ENCODE measurements at regions not wholly inside any gene's neighbourhood (a gene's known extent, or its start where the extent isn't known, plus 50 kb on each side); places are given as distances from the start of the nearest gene placed in this dataset.

- DNase-seq: no peak
- Histone ChIP-seq H3K4me1 (peaks cover 0 to 34% (median 1%) of the 10 kb centered on the region in 4 donors), H3K36me3 (no peaks in the 10 kb centered on the region), H3K9me3 (no peaks in the 10 kb centered on the region), H3K4me3 (no peak overlapping the region), H3K27me3 (no peaks in the 10 kb centered on the region), H3K27ac (no peak overlapping the region)
- TF ChIP-seq, protein P1, sequence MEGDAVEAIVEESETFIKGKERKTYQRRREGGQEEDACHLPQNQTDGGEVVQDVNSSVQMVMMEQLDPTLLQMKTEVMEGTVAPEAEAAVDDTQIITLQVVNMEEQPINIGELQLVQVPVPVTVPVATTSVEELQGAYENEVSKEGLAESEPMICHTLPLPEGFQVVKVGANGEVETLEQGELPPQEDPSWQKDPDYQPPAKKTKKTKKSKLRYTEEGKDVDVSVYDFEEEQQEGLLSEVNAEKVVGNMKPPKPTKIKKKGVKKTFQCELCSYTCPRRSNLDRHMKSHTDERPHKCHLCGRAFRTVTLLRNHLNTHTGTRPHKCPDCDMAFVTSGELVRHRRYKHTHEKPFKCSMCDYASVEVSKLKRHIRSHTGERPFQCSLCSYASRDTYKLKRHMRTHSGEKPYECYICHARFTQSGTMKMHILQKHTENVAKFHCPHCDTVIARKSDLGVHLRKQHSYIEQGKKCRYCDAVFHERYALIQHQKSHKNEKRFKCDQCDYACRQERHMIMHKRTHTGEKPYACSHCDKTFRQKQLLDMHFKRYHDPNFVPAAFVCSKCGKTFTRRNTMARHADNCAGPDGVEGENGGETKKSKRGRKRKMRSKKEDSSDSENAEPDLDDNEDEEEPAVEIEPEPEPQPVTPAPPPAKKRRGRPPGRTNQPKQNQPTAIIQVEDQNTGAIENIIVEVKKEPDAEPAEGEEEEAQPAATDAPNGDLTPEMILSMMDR (IDR thresholded peaks at IDR 0.05): no peak
- intact Hi-C loops (cut with DNase I; ENCODE audit: low total_unique reads): loop anchor here (5.0 kb wide), 1 partner anchor 1409 kb away; no protein-coding TSS in a partner anchor
Measured at GRCh38 chr11:81913793-81914192, 819.9 kb downstream of the FAM181B start.

- no peak for DNase-seq
- TF ChIP-seq, protein P1 (IDR thresholded peaks at IDR 0.05): no peak
- Histone ChIP-seq H3K9me3 (no peaks in the 10 kb centered on the region), H3K4me1 (peaks cover 0 to 25% (median 3%) of the 10 kb centered on the region in 4 donors), H3K4me3 (no peak overlapping the region), H3K36me3 (no peaks in the 10 kb centered on the region), H3K27ac (peak overlapping the region; percentile 0 to 36), H3K27me3 (no peaks in the 10 kb centered on the region)
- intact Hi-C loops (cut with DNase I; ENCODE audit: low total_unique reads): no loop called here
Measured at GRCh38 chr11:81907996-81908395, 825.7 kb downstream of the FAM181B start.

GRCh38 chr11:81899156-81899555, 834.5 kb downstream of the FAM181B start:
- TF ChIP-seq, protein P1 (IDR thresholded peaks at IDR 0.05): no peak
- no peak for DNase-seq
- Histone ChIP-seq H3K4me3 (no peak overlapping the region), H3K27ac (no peak overlapping the region), H3K4me1 (peaks cover 0 to 9% (median 0%) of the 10 kb centered on the region in 4 donors), H3K27me3 (no peaks in the 10 kb centered on the region), H3K36me3 (no peaks in the 10 kb centered on the region), H3K9me3 (no peaks in the 10 kb centered on the region)
- intact Hi-C loops (cut with DNase I; ENCODE audit: low total_unique reads): no loop called here

DNA sequence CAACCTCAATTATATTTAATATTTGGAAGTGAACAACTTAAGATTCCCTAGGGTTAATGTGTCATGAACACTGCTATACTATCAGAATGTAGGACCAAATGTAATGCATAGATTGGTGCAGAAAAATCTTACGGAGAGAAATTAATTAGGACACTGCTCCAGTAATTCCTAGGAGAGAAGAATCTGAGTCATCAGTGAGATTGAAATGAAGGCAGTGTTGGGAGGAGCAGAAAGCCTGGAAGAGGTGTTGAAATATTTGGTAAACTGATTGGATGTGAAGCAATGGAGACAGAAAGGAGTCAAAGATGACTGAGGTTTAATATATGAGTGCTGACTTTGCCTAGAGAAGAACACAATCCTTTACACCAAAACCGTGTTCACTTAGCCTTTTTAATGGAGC, 836.0 kb downstream of the FAM181B start:
- Histone ChIP-seq H3K27ac (no peak overlapping the region), H3K36me3 (no peaks in the 10 kb centered on the region), H3K9me3 (no peaks in the 10 kb centered on the region), H3K27me3 (no peaks in the 10 kb centered on the region), H3K4me3 (no peak overlapping the region), H3K4me1 (peaks cover 0 to 9% (median 0%) of the 10 kb centered on the region in 4 donors)
- intact Hi-C loops (cut with DNase I; ENCODE audit: low total_unique reads): no loop called here
- DNase-seq: no peak
- TF ChIP-seq, protein P1 (IDR thresholded peaks at IDR 0.05): no peak

- TF ChIP-seq, protein P1 (IDR thresholded peaks at IDR 0.05): no peak
- intact Hi-C loops (cut with DNase I; ENCODE audit: low total_unique reads): no loop called here
Measured at GRCh38 chr11:81895258-81895657, 838.4 kb downstream of the FAM181B start.

More at GRCh38 chr11:81895258-81895657, 838.4 kb downstream of the FAM181B start:
- Histone ChIP-seq H3K4me1 (peaks cover 0 to 9% (median 0%) of the 10 kb centered on the region in 4 donors), H3K4me3 (no peak overlapping the region), H3K9me3 (no peaks in the 10 kb centered on the region), H3K27me3 (no peaks in the 10 kb centered on the region), H3K27ac (no peak overlapping the region), H3K36me3 (no peaks in the 10 kb centered on the region)
- no peak for DNase-seq

Data from tibial artery (tissue), 4 donors.